Dermis blood vessel endothelial cell (primary cell): ENCODE measurements at regions not wholly inside any gene's neighbourhood (a gene's known extent, or its start where the extent isn't known, plus 50 kb on each side); places are given as distances from the start of the nearest gene placed in this dataset.
A peak's percentile ranks its signal among the peaks of the same experiment; 100 is the strongest.
"Not testable (repeated sequence)": the region's sequence is repeated elsewhere in the genome, so short reads cannot be mapped to it uniquely, and the experiment has no call there.

Experiments
- DNase-seq: peaks from one replicate; pipeline ENCODE4 v3.0.0; 2010

- peak; percentile 50 for DNase-seq
These were observed 962.5 kb upstream of the AMELY start for GRCh38 chrY:7874080-7874479.

GRCh38 chrY:7871304-7871932 lies 959.9 kb upstream of the AMELY start:
- DNase-seq = no peak

GRCh38 chrY:7866976-7867375 lies 955.4 kb upstream of the AMELY start:
- no peak for DNase-seq

- DNase-seq = no peak
These were observed 949.4 kb upstream of the AMELY start for GRCh38 chrY:7860781-7861614.

GRCh38 chrY:7850191-7850590 lies 938.6 kb upstream of the AMELY start:
- no peak for DNase-seq

- DNase-seq = no peak
These were observed 934.2 kb upstream of the AMELY start for GRCh38 chrY:7845776-7846175.

GRCh38 chrY:7837046-7837445 lies 925.5 kb upstream of the AMELY start:
- DNase-seq = no peak

- no peak for DNase-seq
These were observed 924.8 kb upstream of the AMELY start for GRCh38 chrY:7836366-7836765.

GRCh38 chrY:7835416-7835815 lies 923.9 kb upstream of the AMELY start:
- DNase-seq = no peak

- no peak for DNase-seq
These were observed 922.7 kb upstream of the AMELY start for GRCh38 chrY:7834284-7834683.

- not testable (repeated sequence) for DNase-seq
These were observed 919.3 kb upstream of the AMELY start for GRCh38 chrY:7830881-7831280.

GRCh38 chrY:7826533-7826932 lies 915.0 kb upstream of the AMELY start:
- DNase-seq = no peak

GRCh38 chrY:7825874-7826273 lies 914.3 kb upstream of the AMELY start:
- no peak for DNase-seq

GRCh38 chrY:7821295-7822035 lies 909.9 kb upstream of the AMELY start:
- no peak for DNase-seq

GRCh38 chrY:7818924-7819323 lies 907.4 kb upstream of the AMELY start:
- DNase-seq = peak; percentile 52

GRCh38 chrY:7816567-7816966 lies 905.0 kb upstream of the AMELY start:
- no peak for DNase-seq

GRCh38 chrY:7815921-7816320 lies 904.4 kb upstream of the AMELY start:
- DNase-seq = peak; percentile 20

- DNase-seq = no peak
These were observed 903.7 kb upstream of the AMELY start for GRCh38 chrY:7815285-7815684.

- no peak for DNase-seq
These were observed 902.8 kb upstream of the AMELY start for GRCh38 chrY:7814361-7814760.

GRCh38 chrY:7810359-7810758 lies 898.8 kb upstream of the AMELY start:
- no peak for DNase-seq

GRCh38 chrY:7807516-7807870 lies 895.9 kb upstream of the AMELY start:
- no peak for DNase-seq

GRCh38 chrY:7806592-7807515 lies 895.3 kb upstream of the AMELY start:
- DNase-seq = no peak

GRCh38 chrY:7805624-7806023 lies 894.1 kb upstream of the AMELY start:
- DNase-seq = no peak
